Spleen (tissue), 7 donors: ENCODE measurements at regions not wholly inside any gene's neighbourhood (a gene's known extent, or its start where the extent isn't known, plus 50 kb on each side); places are given as distances from the start of the nearest gene placed in this dataset.

Experiments used
- CTCF ChIP-seq, 11 experiments: fragments of 200-600 bp in 7 of 11; fragments of 450-650 bp in 4 of 11; sonication (generic) in 4 of 11; IDR thresholded peaks in 8 of 11; conservative IDR thresholded peaks in 3 of 11; 1 replicate in 7 of 11; 2 replicates in 4 of 11; pipeline versions ENCODE4 v1.4.0 to v1.8.0; 2016 to 2021; ENCODE audit warnings: antibody characterized with exemption in 11 of 11, inconsistent platforms in 4 of 11, mild to moderate bottlenecking in 1 of 11
- POLR2A ChIP-seq, 3 donors: fragments of 450-650 bp; IDR thresholded peaks; one replicate each; pipeline ENCODE4 v1.5.1; 2017; ENCODE audit warnings: antibody characterized with exemption in 3 of 3, mild to moderate bottlenecking in 1 of 3
- POLR2AphosphoS5 ChIP-seq, 3 donors: sonication (generic); formaldehyde crosslinking; IDR thresholded peaks; one replicate each; pipeline ENCODE4 v1.5.1; 2017; ENCODE audit warnings: antibody characterized with exemption in 3 of 3
- donor health status: DM: no; HTN: no; CAD: no; lungs with moderate emphysema.
- donor health status: DM: no; HTN: no; CAD: no.
- donor health status: DM: no; HTN: no; CAD: no.

DNA sequence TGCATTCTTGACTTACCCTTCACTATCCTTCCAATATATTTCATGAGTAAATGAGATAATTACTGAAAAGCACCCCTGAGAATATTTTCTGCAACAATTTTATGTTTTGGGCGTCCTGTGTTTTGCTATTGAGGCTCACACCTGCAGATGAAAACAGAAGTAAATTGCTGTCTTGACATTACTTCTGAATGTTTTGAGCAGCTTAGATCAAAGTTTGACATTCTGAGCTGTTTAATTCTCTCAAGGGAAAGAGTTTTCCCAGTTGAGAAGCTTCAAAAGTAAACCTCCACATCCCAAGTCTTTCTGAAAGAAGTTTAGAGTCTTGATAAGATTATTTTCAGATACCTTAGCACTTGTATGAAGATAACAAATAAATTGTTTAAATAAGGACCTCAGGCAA lies 1667.2 kb upstream of the SLC10A2 start:
- TF ChIP-seq CTCF (IDR thresholded peaks at IDR 0.05 in 8 of 11, conservative IDR thresholded peaks at IDR 0.05 in 3 of 11) (no peak), POLR2A (IDR thresholded peaks at IDR 0.05) (no peak), POLR2AphosphoS5 (IDR thresholded peaks at IDR 0.05) (no peak)
